Stimulated activated CD8-positive, alpha-beta memory T cell treated with anti-CD3 and anti-CD28 coated beads, Interleukin-7, amount 100 ng/mL, for 24 hours (primary cell): ENCODE measurements at regions not wholly inside any gene's neighbourhood (a gene's known extent, or its start where the extent isn't known, plus 50 kb on each side); places are given as distances from the start of the nearest gene placed in this dataset.

Experiments used
- DNase-seq: peaks from one replicate; pipeline ENCODE4 v3.0.0-alpha.2; 2020; ENCODE audit warnings: low read depth

DNA sequence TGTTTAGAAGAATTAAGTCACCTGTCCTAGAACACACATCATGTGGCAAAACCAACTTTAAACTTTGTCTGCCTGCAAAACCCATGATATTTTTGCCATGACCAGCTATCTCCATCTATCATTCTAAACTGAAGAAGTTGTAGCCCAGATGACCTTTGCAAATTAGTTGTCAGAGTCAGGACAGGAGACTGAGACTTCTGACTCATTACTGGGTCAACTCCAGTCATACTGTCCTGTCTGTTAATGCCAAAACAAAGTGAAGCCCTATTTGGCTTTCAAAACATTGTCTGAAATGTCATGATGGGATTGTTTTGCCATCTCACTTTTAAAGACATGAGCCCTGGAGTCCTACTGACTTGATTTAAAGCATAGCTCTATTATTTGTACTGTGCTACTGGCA lies 365.7 kb upstream of the CPEB2 start:
- no peak for DNase-seq

DNA sequence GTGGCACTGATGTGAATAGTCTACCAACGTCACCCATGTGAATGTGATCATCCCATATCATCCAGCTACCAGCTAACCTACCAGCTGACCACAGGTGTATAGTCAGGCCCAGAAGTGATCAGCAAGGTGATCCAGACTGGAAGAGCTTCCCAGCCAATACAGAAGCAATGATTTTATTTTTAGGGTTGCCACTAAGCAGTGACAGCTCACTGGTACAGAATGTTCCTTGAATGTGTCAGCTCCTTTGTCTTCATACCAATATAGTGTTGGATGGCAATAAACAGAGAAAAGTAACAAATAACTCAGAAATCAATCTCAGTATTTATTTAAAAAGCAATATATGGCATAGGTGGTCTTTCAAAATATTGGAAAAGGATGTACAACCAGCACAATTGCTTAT lies 361.8 kb upstream of the CPEB2 start:
- no peak for DNase-seq

DNA sequence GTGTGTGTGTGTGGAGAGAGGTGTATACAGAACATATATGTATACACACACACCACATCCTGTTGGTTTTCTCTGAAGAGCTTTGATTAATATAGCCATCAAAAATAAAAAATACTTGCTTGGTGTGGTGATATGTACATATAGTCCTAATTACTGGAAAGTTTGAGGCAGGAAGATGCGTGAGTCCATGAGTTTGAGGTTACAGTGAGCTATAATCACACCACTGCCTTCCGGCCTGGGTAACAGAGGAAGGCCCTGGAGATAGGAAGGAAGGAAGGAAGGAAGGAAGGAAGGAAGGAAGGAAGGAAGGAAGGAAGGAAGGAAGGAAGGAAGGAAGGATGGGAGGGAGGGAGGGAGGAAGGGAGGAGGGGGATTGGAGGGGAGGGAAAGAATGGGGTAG lies 360.4 kb upstream of the CPEB2 start:
- DNase-seq = no peak

DNA sequence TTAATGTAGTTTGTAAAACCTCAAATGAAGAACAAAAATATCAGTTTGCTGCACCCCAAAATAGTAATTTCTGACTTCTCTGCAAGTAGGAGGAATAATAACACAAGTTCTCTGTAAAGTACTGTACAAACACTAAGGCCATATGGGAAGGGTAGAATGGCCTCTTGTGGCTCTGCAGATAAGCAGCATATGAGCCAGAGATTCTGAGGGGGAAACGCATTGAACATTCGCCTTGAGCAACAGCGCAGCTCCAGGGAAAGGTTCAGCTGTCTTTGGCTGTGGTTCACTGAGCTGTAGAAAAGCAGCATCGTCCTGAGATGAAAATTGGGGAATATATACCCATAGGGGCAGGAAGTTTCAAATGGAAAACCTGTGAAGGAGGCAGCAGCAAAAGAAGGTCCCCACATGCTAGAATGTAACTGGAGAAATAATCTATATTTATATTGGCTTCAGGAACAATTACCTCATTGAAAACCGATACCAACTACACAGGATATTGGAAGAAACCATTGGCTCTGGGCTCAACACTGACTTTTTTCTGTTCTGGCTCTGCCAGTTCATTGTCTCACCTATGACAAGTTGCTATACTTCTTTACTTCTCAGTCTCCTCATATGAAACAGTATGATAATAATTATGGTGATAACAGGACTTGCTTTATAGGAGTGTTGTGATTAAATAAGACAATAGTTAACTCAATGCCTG lies 357.6 kb upstream of the CPEB2 start:
- no peak for DNase-seq

DNA sequence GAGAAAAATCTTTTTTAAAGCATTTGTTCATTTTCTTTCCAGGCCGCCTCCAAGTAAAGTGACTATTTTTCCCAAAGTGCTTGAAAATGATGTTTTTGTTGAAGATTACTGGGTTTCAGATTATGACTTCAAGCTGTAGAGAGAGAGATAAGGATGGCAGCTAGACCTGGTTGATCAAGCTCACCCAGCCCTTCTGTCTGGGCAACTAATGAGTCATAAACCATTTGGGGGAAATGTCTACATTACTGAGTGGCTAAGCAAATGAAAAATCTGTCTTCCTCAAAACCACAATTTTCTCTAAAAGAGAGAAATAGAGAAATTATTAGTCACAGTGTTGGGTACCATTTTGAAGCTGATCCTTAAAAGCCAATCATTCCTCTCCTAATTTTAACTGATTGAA lies 355.4 kb upstream of the CPEB2 start:
- DNase-seq = no peak

DNA sequence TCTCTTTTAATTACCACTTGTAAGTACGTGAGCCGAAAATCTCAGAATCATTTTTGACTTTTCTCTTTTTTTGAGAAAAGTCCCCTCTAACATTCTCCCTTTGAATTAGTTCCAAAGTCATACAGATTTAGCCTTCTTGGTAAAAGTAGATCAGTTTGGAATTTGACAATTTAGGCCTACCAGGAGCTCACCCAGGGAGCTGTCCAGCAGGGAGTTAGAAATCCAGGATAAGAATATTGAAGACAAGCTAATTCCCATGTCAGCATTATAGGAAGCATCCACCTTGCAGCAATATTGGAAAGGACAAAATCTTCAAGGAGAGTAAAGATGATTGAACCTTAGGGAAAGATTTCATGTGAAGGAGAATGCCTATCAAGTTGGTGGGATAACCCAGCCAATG lies 352.2 kb upstream of the CPEB2 start:
- no peak for DNase-seq

DNA sequence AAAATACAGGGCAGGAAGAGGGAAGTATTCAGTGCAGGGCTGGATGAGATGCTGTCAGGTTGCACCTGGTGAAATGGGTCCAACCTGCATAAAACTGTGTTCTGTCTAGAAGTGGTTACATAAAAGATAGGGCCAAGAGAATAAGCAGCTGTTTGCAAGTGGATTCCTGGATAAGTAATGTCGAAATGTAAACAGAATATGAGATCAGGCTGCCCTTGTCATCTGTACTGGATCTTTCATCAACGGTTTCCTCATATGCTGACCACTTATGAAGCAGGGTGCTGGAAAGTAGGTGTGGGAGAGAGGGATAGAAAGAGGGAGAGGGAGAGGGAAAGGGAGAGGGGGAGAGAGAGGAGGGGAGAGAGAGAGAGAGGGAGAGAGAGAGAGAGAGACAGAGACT lies 349.8 kb upstream of the CPEB2 start:
- DNase-seq = no peak

DNA sequence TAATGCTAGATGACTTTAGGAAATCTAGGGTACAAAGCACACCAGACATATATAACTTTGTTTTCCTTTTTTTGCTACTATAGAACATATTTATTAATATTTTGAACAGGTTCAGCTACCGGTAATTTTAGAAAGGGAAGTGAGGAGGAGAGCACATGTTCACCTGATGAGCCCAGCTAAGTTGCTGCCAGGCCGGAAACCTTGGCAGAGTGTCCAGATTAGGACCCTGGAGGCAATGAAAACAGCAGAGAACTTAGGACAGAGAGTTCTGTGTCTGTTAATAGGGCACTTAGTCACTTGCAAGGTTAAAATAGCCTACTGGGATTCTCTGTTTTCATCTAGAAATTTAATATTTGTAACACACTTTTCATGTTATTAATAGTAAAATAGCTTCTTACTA lies 348.9 kb upstream of the CPEB2 start:
- no peak for DNase-seq

DNA sequence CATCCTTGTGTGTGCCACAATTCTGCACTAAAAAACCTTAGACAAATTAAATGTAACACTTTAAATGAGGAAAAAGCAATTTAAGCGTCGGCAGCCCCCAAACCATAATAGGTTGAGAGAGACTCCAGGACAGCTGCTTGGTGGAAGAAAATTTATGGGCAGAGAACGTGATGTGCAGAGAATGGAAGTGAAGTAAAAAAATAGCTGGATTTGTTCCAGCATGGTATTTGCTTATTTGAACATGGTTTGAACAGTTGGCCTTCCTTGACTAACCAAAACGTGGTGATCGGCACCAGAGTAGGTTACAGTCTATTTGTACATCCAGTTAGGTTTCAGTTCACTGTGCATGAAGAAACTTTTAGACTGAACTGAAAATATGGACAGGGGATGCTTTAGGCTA lies 343.0 kb upstream of the CPEB2 start:
- DNase-seq = no peak

DNA sequence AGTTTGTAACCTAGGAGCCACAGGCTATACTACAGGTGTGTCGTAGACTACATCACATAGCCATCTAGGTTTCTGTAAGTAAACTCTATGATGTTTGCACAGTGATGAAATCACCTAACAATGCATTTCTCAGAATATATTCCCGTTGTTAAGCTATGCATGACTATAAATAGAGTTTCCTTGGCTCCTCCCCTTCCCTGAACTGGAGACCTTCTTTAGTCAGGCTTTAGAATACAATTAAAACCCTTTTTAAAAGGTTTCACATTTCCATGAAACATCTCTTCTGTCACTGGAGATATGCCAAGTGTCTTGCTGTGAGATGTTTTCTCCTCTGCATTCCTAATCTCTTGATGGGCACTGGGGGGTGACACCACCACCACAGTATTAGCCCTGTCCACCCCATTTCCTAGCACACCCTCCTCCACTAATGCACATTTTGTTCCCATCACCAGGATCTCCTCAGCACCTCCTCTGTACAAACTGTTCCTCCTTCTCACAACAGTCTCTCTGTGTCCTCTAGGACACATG lies 334.6 kb upstream of the CPEB2 start:
- DNase-seq = no peak

DNA sequence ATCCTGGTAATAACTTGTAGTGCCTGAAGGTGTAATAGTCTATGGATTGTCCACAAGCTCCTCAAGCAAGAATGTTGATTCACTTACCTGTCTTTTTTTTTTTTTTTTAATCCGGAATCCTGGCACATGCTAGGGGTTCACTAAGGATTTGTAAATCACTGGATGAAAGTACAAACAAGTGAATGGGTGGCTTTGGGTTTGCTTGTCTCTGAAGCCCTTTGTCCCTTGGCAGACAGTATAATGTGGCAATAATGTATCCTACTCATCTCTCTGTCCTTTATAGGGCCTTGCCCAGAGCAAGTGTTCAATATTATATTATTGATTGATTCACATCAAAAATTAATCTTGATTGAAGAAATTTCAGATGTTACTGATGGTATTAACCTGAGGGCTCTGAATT lies 334.0 kb upstream of the CPEB2 start:
- DNase-seq = no peak

DNA sequence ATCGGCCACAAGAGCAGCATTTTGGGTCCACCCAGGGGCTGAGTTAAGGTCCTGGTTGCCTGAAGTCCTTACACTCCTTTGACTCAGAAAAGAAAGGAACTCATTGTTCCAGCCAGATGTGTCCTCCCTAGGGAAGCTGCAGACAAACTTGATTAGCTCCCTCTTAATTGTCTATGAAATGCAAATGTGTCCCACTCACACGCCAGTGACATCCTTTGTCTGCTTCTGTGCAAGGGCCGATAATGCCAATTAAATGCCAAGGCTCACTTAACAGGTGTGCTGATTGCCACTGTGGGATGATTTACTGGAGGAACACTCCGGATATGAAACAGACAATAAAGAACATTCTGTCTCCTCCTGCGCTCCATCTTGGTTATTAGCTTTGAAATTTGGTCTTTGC lies 332.9 kb upstream of the CPEB2 start:
- no peak for DNase-seq

DNA sequence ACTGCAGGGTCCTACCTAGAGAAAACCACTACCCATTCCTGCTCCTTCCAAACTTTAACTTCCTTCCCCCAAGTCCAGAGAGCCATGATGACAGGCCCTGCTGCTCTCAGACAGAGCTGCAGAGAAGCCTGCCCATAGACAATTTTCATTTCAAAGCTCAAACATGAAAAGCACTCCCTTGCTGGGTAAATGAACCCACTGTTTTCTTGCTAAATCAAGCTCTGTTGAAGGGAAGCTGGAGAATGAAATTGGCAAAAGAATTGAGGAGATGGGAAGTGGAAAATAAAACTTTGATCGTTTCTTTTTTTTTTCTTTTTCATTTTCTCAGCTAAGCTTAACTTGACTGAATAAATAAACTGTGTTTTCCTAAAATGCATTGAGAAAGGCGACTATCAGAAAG lies 331.1 kb upstream of the CPEB2 start:
- DNase-seq = no peak

DNA sequence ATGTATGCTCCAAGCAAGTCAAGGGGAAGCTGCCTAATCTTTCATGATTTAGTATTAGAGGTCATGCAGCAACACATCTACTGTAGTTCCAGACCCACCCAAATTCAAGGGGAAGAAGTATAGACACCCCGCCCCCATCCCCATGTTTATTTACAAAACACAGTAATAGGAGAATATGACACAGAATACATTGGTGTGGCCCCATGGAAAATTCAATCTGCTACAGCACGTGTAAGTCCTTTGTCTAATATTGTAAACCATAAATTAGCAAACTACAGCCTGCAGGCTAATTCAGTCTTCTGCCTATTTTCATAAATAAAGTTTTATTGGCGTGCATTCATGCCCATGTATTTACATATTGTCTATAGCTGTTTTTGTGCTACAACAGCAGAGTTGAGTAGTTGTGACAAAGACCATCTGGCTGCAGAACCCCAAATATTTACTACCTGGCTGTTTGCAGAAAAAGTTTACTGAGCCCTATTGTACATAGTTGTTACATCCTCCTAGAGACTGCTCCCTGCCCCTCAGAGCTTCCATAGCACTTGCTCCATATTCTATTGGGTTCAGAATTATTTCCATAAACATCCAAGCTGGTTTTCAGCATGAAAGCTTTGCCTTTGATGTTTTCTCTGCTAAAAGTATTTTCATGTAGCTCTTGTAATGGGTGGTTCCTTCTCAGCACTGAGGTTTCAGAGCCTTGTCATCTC lies 326.8 kb upstream of the CPEB2 start:
- DNase-seq = no peak

DNA sequence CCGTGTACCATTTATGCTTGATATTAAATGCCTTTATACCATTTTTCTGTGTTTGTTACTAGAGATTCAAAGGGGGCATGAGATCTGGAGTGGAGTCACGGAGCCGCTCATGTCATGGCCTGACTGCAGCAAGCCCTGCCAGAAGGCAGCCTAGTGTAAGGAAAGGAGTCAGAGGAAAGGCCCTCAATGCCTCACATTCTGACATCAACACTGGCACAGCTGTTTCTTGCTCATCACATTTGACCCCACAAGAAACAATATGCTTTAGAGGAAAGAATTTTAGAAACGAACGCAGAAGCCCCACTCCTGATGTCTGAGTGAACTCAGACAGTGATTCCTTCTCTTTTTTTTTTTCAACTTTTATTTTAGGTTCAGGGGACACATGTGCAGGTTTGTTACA lies 322.4 kb upstream of the CPEB2 start:
- DNase-seq = no peak

DNA sequence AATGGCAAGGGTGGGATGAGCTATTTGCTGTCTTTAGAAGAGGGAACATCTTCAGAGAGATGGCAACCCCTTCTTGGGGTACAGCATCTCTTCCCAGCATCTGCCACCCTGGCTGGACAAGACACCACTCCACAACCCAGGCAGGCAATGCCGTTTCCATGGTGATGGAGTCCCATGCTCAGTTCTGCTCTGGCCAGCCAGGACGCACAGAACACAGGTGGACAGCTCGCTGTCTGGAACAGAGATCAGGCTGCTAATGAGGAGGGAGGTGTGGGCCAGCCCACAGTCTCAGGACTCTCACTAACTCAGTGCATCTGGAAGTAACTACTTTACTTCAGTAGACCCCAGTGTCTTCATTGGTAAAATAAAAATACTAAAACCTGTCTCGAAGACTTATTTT lies 321.0 kb upstream of the CPEB2 start:
- no peak for DNase-seq

DNA sequence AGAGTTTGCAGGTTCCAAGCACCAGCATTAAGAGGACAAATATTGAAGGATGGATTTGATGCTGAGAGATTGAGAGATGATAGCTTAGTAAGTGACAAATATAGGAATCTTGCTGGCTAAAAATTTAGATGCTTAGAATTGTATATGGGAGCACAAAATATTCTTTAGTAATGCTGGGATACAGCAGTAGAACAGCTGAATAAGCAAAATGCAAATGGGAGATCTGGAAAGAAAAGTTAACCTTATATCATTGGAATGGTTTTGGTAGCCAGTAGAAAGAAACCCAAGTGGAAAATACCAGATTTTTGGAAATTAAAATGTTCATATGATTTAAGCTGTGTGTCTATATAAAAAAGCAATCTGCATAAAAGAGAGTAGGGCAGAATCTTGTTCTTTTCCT lies 308.6 kb upstream of the CPEB2 start:
- no peak for DNase-seq

DNA sequence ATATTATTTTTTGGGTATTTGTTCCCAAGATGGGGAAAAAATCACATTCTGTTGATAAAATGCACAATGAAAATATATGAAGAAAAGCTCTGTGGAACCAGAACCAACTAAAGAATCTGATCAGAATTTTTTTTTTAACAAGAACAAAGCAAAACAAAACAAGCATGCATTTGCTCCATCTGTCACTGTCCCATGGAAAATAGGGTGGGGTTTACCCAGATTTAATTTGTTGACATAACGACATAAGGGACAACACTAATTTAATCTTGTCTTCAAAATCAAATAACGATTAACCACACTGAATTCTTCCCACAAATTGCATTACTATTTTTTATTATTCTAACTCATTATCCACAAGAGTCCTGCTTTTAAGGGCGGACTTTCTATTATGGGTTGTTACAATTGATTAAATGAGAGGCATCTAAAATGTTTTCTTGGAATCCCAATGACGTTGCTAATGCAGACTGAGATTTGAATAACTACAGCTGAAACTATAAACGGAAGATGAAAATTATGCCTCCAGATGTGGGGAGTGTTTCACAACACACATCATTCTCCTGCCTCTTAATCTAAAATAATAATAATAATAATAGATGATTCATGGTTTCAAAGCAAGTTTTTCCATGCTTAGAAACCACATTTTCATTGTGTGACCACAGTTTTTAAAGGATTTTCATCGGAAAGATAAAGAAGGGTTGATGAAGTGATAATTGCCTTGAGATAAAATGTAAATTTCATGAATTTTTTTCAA lies 307.0 kb upstream of the CPEB2 start:
- no peak for DNase-seq

DNA sequence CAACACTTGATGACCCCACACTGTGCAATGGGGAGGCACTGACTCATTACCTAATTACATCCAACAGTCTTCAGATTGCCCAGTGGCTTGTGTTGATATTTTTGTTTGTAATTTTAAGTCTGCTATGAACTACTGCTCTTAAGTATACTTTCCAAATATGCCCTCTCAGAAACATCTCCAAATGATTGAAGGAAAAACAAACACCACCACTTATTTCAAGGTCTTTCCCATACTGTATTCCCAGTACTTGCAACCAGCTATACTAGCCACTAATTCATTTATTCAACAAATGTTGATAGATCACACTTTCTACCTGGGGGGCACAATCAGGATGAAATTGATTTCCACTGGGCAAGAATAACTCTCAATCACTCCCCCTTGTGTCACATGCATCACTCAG lies 302.2 kb upstream of the CPEB2 start:
- no peak for DNase-seq

DNA sequence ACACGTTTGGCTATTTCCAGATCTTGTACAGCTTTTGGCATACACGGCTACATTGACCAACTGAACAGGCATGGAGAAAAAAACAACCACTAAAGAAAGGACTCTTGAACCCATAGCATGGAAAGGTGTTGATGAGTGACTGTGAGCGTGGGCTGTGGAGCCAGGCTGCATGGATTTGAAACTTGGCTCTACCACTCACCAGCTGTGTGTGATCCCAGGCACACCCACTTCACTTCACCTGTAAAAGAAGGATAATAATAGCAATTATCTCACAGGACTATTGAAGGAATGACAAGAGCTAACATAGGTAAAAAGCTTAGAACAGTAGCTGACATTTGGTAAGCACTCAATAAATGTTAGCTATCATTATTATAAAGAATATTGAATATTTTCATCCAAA lies 301.7 kb upstream of the CPEB2 start:
- no peak for DNase-seq

DNA sequence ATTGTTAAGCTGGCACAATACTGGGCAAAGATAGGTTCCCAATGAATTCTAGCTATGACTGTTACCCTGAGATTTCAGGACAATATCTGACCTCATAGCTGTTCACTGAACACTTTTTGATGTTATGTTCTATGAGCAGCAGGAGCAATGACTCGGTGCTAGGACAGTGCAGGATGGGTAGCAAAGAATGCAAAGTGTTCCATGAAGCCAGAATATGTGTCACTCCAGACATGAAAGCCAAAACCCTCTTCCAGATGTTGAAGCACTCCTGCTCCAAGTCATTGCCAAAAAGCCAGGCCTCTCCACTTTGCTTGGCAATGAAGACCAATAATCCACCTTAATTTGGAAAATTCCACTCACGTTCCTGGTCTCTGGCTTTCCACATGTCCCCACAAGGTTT lies 300.9 kb upstream of the CPEB2 start:
- DNase-seq = no peak

DNA sequence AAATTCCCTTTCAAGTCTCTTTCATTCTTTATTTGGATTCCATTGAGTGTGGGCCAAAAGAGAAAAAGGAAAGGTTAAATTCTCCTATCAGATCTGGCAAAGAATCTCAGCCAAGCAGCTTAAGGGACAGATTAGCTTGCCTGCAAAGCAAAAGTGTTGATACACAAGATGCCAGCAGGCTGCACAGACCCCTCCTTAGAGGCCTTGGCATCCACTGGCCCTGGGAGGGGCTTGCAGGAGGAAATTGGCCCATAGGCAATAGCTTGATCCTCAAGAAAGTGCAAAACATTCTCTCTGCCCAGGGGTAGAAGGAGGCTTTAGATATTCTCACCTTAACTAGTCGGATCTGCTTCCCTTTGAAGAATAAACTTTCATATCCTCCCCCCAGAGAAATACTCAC lies 300.4 kb upstream of the CPEB2 start:
- DNase-seq = no peak

DNA sequence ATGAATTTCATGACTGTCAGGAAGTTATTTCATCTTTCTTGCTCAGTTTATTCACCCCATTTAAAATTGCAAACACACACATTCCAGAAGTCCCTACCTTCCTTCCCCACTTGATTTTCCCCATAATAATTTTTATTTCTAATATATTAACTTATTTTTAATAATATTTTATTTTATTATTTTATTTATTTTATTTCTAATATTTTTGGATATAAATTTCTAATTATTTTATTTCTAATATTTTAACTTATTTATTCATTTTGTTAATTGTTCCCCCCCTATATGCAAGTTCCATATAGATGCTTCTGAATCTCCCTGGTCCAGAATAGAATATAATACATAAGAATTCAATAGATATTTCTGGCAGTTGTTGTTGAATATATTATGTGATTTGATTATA lies 293.7 kb upstream of the CPEB2 start:
- DNase-seq = no peak
